Epithelial cell of esophagus (primary cell): ENCODE measurements at regions not wholly inside any gene's neighbourhood (a gene's known extent, or its start where the extent isn't known, plus 50 kb on each side); places are given as distances from the start of the nearest gene placed in this dataset.
A peak's percentile ranks its signal among the peaks of the same experiment; 100 is the strongest.

Experiments
- DNase-seq: peaks from one replicate; pipeline ENCODE4 v3.0.0; 2010; ENCODE audit warnings: low read depth
- H3K4me3 ChIP-seq: 2 replicates; pipeline ENCODE4 v1.5.1; 2011; ENCODE audit warnings: mild to moderate bottlenecking, low read length, control low read depth
- TF ChIP-seq, protein P1 (sequence below): IDR thresholded peaks from 2 replicates; pipeline ENCODE4 v1.5.1; 2011; ENCODE audit warnings: low read depth, mild to moderate bottlenecking, low read length, control low read depth, inconsistent platforms; ENCODE audit not compliant: insufficient read depth; ENCODE audit errors: missing control alignments

GRCh38 chr3:194197981-194198695 lies 62.2 kb downstream of the HES1 start:
- no peak overlapping the region for H3K4me3 ChIP-seq
- TF ChIP-seq, protein P1, sequence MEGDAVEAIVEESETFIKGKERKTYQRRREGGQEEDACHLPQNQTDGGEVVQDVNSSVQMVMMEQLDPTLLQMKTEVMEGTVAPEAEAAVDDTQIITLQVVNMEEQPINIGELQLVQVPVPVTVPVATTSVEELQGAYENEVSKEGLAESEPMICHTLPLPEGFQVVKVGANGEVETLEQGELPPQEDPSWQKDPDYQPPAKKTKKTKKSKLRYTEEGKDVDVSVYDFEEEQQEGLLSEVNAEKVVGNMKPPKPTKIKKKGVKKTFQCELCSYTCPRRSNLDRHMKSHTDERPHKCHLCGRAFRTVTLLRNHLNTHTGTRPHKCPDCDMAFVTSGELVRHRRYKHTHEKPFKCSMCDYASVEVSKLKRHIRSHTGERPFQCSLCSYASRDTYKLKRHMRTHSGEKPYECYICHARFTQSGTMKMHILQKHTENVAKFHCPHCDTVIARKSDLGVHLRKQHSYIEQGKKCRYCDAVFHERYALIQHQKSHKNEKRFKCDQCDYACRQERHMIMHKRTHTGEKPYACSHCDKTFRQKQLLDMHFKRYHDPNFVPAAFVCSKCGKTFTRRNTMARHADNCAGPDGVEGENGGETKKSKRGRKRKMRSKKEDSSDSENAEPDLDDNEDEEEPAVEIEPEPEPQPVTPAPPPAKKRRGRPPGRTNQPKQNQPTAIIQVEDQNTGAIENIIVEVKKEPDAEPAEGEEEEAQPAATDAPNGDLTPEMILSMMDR: no peak
- no peak for DNase-seq

DNA sequence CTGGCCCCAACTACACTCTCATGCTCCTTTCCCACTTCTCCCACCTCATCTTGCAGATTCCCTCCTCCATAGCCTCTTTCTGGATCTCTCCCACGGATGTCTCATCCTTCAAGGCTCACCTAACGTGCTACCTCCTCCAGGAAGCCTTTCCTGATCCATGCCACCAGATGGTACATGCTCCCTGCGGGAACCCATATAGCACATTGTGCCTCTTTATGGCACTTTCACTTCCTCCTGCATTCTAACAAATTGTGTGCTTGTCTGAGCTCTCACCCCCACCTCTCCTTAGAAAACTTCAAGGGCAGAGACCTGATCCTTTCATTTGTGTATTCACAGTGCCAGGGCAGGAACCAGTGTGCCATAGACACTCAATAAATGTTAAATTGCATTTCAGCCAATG lies 63.0 kb downstream of the HES1 start:
- no peak for DNase-seq
- TF ChIP-seq, protein P1: no peak
- H3K4me3 ChIP-seq: no peak overlapping the region

GRCh38 chr3:194200422-194201081 lies 64.6 kb downstream of the HES1 start:
- TF ChIP-seq, protein P1: no peak
- DNase-seq: no peak
- H3K4me3 ChIP-seq: no peak overlapping the region

GRCh38 chr3:194201953-194202666 lies 66.2 kb downstream of the HES1 start:
- peak; percentile 24 for DNase-seq

DNA sequence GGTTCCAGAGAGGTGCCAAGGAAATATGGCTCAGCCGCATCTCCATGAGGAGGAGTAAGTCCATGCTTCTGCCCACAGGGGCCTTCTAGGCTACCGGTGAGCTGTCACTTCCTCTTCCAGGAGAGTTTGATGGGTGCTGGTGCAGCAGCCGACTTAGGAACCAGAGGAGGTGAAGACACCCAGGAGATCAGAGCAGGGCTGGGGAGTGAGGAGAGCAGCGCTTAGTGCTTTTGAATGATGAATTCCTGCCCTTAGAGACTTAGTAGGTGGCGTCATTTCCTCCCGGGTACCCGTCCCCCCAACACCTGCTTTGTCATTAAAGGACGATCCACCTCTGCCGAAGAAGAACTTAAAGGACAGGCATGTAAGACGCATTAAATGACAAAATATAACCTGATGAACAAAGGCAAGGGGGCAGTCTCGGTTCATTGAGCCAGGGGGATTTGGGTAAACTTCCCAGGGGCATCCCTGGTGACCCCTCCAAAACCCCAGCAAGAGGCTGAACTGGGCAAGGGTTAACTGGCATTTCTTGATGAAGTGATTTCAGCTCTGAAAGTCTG lies 67.6 kb downstream of the HES1 start:
- DNase-seq: peak; percentile 31
- TF ChIP-seq, protein P1: no peak
- H3K4me3 ChIP-seq: peak overlapping the region; percentile 22

More at GRCh38 chr3:194201953-194202666, 66.2 kb downstream of the HES1 start:
- no peak overlapping the region for H3K4me3 ChIP-seq
- TF ChIP-seq, protein P1: no peak

GRCh38 chr3:194204042-194204987 lies 68.4 kb downstream of the HES1 start:
- TF ChIP-seq, protein P1: no peak
- peak overlapping the region; percentile 45 for H3K4me3 ChIP-seq
- peak; percentile 84 for DNase-seq
